ENCODE measurements at regions not wholly inside any gene's neighbourhood (a gene's known extent, or its start where the extent isn't known, plus 50 kb on each side); places are given as distances from the start of the nearest gene placed in this dataset.

DNA sequence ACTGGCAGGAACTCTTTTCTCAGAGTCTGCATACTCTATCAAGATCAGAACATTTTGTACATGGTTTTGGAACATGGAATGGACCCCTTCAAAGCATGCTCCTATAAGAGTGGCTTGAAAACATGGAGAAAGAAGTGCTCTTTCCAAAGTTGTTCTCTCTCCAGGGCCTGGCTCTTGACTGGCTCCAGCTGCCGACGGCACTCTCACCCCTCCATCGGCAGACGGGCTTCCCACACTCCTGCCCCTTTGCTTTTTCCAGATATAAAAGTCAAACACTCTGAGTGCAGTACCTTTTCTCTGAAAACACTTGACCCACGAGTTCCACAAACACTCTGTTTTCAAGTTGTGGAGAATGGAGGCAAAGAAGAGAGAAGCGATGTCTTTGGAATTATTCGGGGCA, 72.5 kb upstream of the ONECUT1 start:
- DNase-seq, result no peak

GRCh38 chr15:52858782-52859176, 68.6 kb upstream of the ONECUT1 start:
- no peak for DNase-seq

GRCh38 chr15:52857937-52858781, 68.0 kb upstream of the ONECUT1 start:
- no peak for DNase-seq

DNA sequence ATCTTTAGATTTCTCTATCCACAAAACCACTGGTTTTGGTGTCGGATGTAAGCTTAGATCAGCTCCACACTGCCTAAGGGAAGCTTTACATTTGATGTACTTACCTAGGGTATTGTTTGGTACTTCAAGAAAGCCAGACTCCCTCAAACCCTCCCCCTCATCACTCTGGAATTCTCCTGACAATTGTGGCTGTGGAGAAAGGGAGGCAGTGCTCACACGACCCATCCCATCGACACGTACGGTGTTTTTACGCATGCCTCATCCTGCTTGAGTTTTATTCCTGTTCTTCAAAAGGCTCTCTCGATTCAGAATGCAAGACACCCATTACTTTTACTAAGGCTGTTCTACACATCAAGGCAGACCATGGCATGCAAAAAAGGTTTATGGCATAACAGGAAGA, 67.3 kb upstream of the ONECUT1 start:
- DNase-seq, result no peak

DNA sequence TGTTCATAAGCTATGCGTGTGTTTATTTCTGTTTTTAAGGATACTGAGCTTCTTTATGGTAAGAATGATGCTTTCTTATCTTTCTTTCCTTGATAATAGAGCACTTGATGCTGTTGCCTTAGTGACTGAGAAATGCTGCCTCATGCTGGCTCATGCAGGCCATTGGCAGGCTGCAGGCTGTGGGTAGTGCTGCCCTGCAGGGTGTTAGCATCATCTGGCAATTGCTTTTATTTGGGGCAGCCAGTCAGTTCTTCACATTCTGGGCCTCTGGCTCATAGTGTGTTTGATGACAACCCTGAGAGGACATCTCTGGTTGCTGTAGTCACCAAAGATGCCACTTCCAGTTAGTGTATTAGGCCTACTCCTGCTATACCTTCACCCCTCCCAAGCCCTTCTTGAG, 66.2 kb upstream of the ONECUT1 start:
- no peak for DNase-seq

DNA sequence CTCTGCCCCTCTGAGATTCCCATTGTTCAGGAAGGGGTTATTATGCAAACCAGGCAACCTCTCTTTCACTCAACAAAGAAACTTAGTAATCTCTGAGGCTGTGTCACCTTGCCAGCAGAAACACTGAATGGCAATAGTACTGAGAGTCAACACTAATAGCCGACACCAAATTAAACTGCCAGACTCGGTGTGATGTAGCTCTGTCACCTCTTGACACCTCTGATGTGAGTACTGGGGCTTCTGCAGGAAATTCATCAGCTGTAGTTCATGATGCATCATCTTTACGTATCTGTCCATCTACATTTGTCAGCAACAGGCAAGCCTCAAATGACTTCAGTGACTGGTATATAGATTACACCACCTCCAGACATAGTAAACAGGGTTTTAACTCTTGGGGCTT, 65.0 kb upstream of the ONECUT1 start:
- no peak for DNase-seq

DNA sequence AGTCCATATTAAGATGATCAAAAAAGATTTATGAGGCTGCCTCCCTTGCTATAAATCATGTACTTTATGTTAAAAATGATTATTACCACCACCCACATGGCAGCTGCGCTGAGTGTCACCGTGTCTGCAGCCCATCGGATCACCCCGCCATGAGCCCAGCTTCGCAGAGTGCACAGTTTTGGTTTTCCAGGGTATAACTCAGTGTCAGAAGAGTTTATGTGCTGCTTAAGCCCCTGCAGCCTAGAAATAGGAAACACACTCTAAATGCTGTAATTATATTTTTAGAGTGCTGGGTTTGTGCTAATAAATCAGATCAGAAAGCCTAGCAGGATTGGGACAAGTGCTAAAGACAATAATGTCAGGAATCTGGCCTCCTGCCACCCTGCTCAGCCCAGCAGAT, 54.7 kb upstream of the ONECUT1 start:
- DNase-seq, result no peak
